Endothelial cell of umbilical vein (primary cell): ENCODE measurements at regions not wholly inside any gene's neighbourhood (a gene's known extent, or its start where the extent isn't known, plus 50 kb on each side); places are given as distances from the start of the nearest gene placed in this dataset.

Experiments
- BruUV-seq: library from RNA; stranded (reverse); fragments of 400-500 nt; replicated peaks from 2 replicates; lab custom pipeline; 2021; lab: Mats Ljungman, UMichigan
- CTCF ChIA-PET: fragments of 300-600, 350-600 bp; sonication (Branson Sonifier 250); formaldehyde crosslinking; loops from one replicate; lab custom pipeline; 2021; ENCODE audit warnings: antibody characterized with exemption, inconsistent platforms; lab: Charles Lee
- POLR2A ChIA-PET: fragments of 300-600, 350-600 bp; sonication (Branson Sonifier 250); formaldehyde crosslinking; loops from one replicate; lab custom pipeline; 2021; ENCODE audit warnings: antibody characterized with exemption, inconsistent platforms; lab: Charles Lee
- DNase-seq: peaks from one replicate; pipeline ENCODE4 v3.0.0-alpha.2; 2011; ENCODE audit warnings: low read depth, low spot score
- FAIRE-seq: peaks from 2 replicates; lab custom pipeline; 2011; peaks lifted over from hg19 to GRCh38; lab: Jason Lieb, UNC
- H2AFZ ChIP-seq: 2 replicates; pipeline ENCODE4 v1.6.0; 2012; ENCODE audit warnings: low read depth, low read length, control low read depth, inconsistent platforms
- H3K27ac ChIP-seq: 2 replicates; pipeline ENCODE4 v1.5.1; 2011; ENCODE audit warnings: low read depth, mild to moderate bottlenecking, control low read depth, low read length, moderate library complexity; ENCODE audit not compliant: insufficient read depth
- H3K27me3 ChIP-seq, 2 experiments: 2 replicates each; pipeline versions ENCODE4 v1.6.0 to v1.6.1; 2011; ENCODE audit warnings: low read length in 2 of 2, mixed read lengths in 1 of 2; ENCODE audit not compliant: control insufficient read depth in 2 of 2, insufficient read depth in 2 of 2
- H3K36me3 ChIP-seq, 2 experiments: 2 replicates in 1 of 2; 3 replicates in 1 of 2; pipeline ENCODE4 v1.5.1; 2011; ENCODE audit warnings: low read length in 2 of 2, mild to moderate bottlenecking in 1 of 2, moderate library complexity in 1 of 2; ENCODE audit not compliant: control insufficient read depth in 2 of 2, insufficient read depth in 2 of 2; ENCODE audit errors: extremely low read depth in 1 of 2
- H3K4me1 ChIP-seq: 3 replicates; pipeline ENCODE4 v1.5.1; 2011; ENCODE audit warnings: mild to moderate bottlenecking, low read length; ENCODE audit not compliant: control insufficient read depth, insufficient read depth; ENCODE audit errors: extremely low read depth
- H3K4me2 ChIP-seq: 2 replicates; pipeline ENCODE4 v1.6.1; 2011; ENCODE audit warnings: low read length, control low read depth, mixed read lengths; ENCODE audit not compliant: insufficient read depth
- H3K4me3 ChIP-seq, 3 experiments: fragments of 200-600 bp in 1 of 3; sonication (generic), shearing (Covaris generic) in 1 of 3; replicated peaks in 1 of 3; 2 replicates each; pipeline ENCODE4 v1.5.1; 2011 to 2016; ENCODE audit warnings: control low read depth in 3 of 3, low read length in 3 of 3, mild to moderate bottlenecking in 2 of 3, inconsistent platforms in 1 of 3, low read depth in 1 of 3, moderate library complexity in 1 of 3; ENCODE audit not compliant: insufficient read depth in 1 of 3
- H3K79me2 ChIP-seq: 2 replicates; pipeline ENCODE4 v1.6.0; 2012; ENCODE audit warnings: low read length, inconsistent platforms; ENCODE audit not compliant: control insufficient read depth, insufficient read depth
- H3K9ac ChIP-seq: replicated peaks from 2 replicates; pipeline ENCODE3; 2011; ENCODE audit warnings: low read length, control low read depth; ENCODE audit not compliant: insufficient read depth; ENCODE audit errors: extremely low read depth
- H3K9me1 ChIP-seq: replicated peaks from 3 replicates; pipeline ENCODE4 v1.6.0; 2011; ENCODE audit warnings: mild to moderate bottlenecking, low read length; ENCODE audit not compliant: control insufficient read depth, insufficient read depth; ENCODE audit errors: extremely low read depth
- H3K9me3 ChIP-seq: replicated peaks from 2 replicates; pipeline ENCODE4 v1.5.1; 2012; ENCODE audit warnings: low read length, inconsistent platforms; ENCODE audit not compliant: control insufficient read depth, insufficient read depth
- H4K20me1 ChIP-seq: replicated peaks from 2 replicates; pipeline ENCODE3; 2011; ENCODE audit warnings: mild to moderate bottlenecking, low read length; ENCODE audit not compliant: control insufficient read depth, insufficient read depth; ENCODE audit errors: extremely low read depth
- CTCF ChIP-seq, 2 donors: IDR thresholded peaks; 1 replicate in 1 of 2; 2 replicates in 1 of 2; pipeline ENCODE4 v1.5.1; 2011; ENCODE audit warnings: low read length in 2 of 2, mild to moderate bottlenecking in 2 of 2, moderate library complexity in 2 of 2, control low read depth in 1 of 2, inconsistent platforms in 1 of 2, low read depth in 1 of 2; ENCODE audit not compliant: insufficient read depth in 1 of 2; ENCODE audit errors: extremely low read depth in 1 of 2
- EZH2 ChIP-seq: IDR thresholded peaks from 2 replicates; pipeline ENCODE4 v1.6.1; 2012; ENCODE audit warnings: borderline replicate concordance, low read depth, mild to moderate bottlenecking, moderate library complexity, low read length, inconsistent platforms; ENCODE audit not compliant: severe bottlenecking
- FOS ChIP-seq: IDR thresholded peaks from 2 replicates; pipeline ENCODE4 v1.6.1; 2011; ENCODE audit warnings: mild to moderate bottlenecking, low read length, moderate library complexity, borderline replicate concordance; ENCODE audit not compliant: insufficient read depth
- GATA2 ChIP-seq: IDR thresholded peaks from 2 replicates; pipeline ENCODE4 v1.7.0; 2011; ENCODE audit warnings: low read depth, mild to moderate bottlenecking, moderate library complexity, mixed read lengths, low read length; ENCODE audit not compliant: insufficient read length, insufficient read depth
- JUN ChIP-seq: IDR thresholded peaks from 2 replicates; pipeline ENCODE4 v1.6.1; 2011; ENCODE audit warnings: borderline replicate concordance, low read depth; ENCODE audit not compliant: insufficient read length, insufficient read depth
- MAX ChIP-seq: IDR thresholded peaks from 2 replicates; pipeline ENCODE4 v1.6.1; 2011; ENCODE audit not compliant: insufficient read depth, insufficient read length
- MYC ChIP-seq: IDR thresholded peaks from one replicate; pipeline ENCODE4 v1.6.1; 2011; ENCODE audit warnings: mild to moderate bottlenecking, low read depth, low read length
- POLR2A ChIP-seq: IDR thresholded peaks from 2 replicates; pipeline ENCODE4 v1.6.1; 2012; ENCODE audit warnings: low read depth, mild to moderate bottlenecking, control low read depth, low read length
- POLR2AphosphoS5 ChIP-seq: IDR thresholded peaks from 2 replicates; pipeline ENCODE4 v1.6.1; 2012; ENCODE audit warnings: low read depth, mild to moderate bottlenecking, control low read depth, low read length, moderate library complexity; ENCODE audit not compliant: insufficient read depth
- dilution Hi-C: fragments of 300-500 bp; cut with MboI; formaldehyde crosslinking; loops from one replicate; pipeline ENCODE4 v1.15.0; 2019; ENCODE audit warnings: low sequenced_read_pairs; ENCODE audit not compliant: extremely low pct_ligation_motif_present
- intact Hi-C: fragments of 100-400 bp; cut with micrococcal nuclease; formaldehyde crosslinking; loops from one replicate; pipeline ENCODE4 v1.10.0; 2022

GRCh38 chr10:71135236-71135635 is 77.1 kb upstream of the UNC5B start:
- no peak for DNase-seq
- no peak overlapping the region for H3K27ac ChIP-seq
- H3K4me1 ChIP-seq = no peaks in the 10 kb centered on the region
- no peak overlapping the region for H3K4me2 ChIP-seq
- no peaks in the 10 kb centered on the region for H3K9me3 ChIP-seq
- H3K79me2 ChIP-seq = no peaks in the 10 kb centered on the region
- no peaks in the 10 kb centered on the region for H4K20me1 ChIP-seq
- ChIA-PET POLR2A (no interaction called here), CTCF (no interaction called here)
- no peak overlapping the region for H2AFZ ChIP-seq
- no TSS peak for BruUV-seq
- no peak for FAIRE-seq
- no peaks in the 10 kb centered on the region for H3K36me3 ChIP-seq
- no peak overlapping the region for H3K4me3 ChIP-seq
- H3K9me1 ChIP-seq = no peaks in the 10 kb centered on the region
- TF ChIP-seq MYC (no peak), GATA2 (no peak), POLR2A (no peak), POLR2AphosphoS5 (no peak), MAX (no peak), EZH2 (no peak), FOS (no peak), JUN (no peak), CTCF (IDR thresholded peaks at IDR 0.05; ENCODE audit: extremely low read depth in 1 of 2, insufficient read depth in 1 of 2, low read depth in 1 of 2, low read length in 2 of 2) (no peak)
- dilution Hi-C loops (no loop called here), intact Hi-C loops (no loop called here)
- H3K9ac ChIP-seq = no peak overlapping the region
- H3K27me3 ChIP-seq = peaks cover 5 to 15% of the 10 kb centered on the region in 2 experiments
